ENCODE measurements at regions not wholly inside any gene's neighbourhood (a gene's known extent, or its start where the extent isn't known, plus 50 kb on each side); places are given as distances from the start of the nearest gene placed in this dataset.

DNA sequence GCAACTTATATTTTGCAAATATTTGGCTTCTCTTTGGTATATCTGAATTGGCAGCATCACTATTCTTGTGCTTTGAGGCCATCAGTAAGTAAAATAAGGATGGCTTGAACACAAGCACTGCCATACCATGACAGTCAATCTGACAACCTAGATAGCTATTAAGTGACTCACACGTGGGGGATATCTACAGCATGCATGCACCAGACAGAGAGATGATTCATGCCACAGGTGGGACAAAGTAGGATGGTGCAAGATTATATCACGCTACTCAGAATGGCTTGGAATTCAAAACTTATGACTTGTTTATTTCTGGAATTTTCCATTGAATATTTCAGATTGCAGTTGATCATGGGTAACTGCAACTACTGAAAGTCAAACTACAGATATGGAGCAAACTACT lies 675.6 kb upstream of the MDGA2 start:
- H3K27ac Mint-ChIP-seq, result no peak overlapping the region
- Histone ChIP-seq H2AFZ (ENCODE audit: low read length) (no peak overlapping the region), H3K27me3 (ENCODE audit: insufficient read depth, low read length) (no peaks in the 10 kb centered on the region), H4K8ac (replicated peaks; ENCODE audit: insufficient read length, low read depth, low read length) (no peak overlapping the region), H3K79me2 (ENCODE audit: insufficient read depth, low read length) (no peaks in the 10 kb centered on the region), H2BK120ac (ENCODE audit: low read depth, low read length, poor library complexity, severe bottlenecking) (no peak overlapping the region), H2AK5ac (ENCODE audit: insufficient read length, low read length) (no peak overlapping the region), H2BK5ac (ENCODE audit: insufficient read length, low read length) (no peak overlapping the region), H3K4ac (ENCODE audit: low read depth, low read length) (no peak overlapping the region), H3K56ac (ENCODE audit: insufficient read length, low read depth, low read length) (no peak overlapping the region), H3T11ph (ENCODE audit: low read length) (no peak overlapping the region), H2BK20ac (ENCODE audit: low read depth, low read length, poor library complexity, severe bottlenecking) (no peak overlapping the region), H4K5ac (ENCODE audit: insufficient read length, low read depth, low read length) (no peak overlapping the region), H3K4me1 (ENCODE audit: insufficient read depth, low read length) (no peaks in the 10 kb centered on the region), H3K9me3 (ENCODE audit: control insufficient read depth, low read depth, low read length) (no peaks in the 10 kb centered on the region), H3K79me1 (ENCODE audit: insufficient read depth, low read depth, low read length, poor library complexity, severe bottlenecking) (no peaks in the 10 kb centered on the region), H3K4me2 (ENCODE audit: insufficient read depth, insufficient read length, low read length) (no peak overlapping the region), H2BK12ac (ENCODE audit: insufficient read length, low read depth, low read length) (no peak overlapping the region), H3K14ac (ENCODE audit: insufficient read depth, low read length) (no peak overlapping the region), H3K23me2 (ENCODE audit: insufficient read length, low read depth, low read length, poor library complexity, severe bottlenecking) (no peaks in the 10 kb centered on the region), H2BK15ac (ENCODE audit: low read depth, low read length) (no peak overlapping the region), H3K18ac (ENCODE audit: insufficient read length, low read depth, low read length) (no peak overlapping the region), H3K27ac (ENCODE audit: insufficient read length, low read depth, low read length) (no peak overlapping the region), H3K23ac (ENCODE audit: insufficient read length, low read depth, low read length) (no peak overlapping the region), H3K9ac (ENCODE audit: extremely low read depth, insufficient read length, low read length) (no peak overlapping the region), H4K91ac (ENCODE audit: insufficient read length, low read depth, low read length) (no peak overlapping the region), H4K20me1 (ENCODE audit: control insufficient read depth, insufficient read depth, insufficient read length) (no peaks in the 10 kb centered on the region)
- no CpG with 5 or more reads among the region's 2 CpGs for WGBS (ENCODE audit: extremely low coverage, insufficient read length, low lambda C conversion rate)
- H3K27me3 Mint-ChIP-seq (ENCODE audit: low read depth), result no peaks in the 10 kb centered on the region
- no peaks in the 10 kb centered on the region for H3K4me1 Mint-ChIP-seq
- no peak for DNase-seq
- no peak overlapping the region for H3K4me3 Mint-ChIP-seq
- no peaks in the 10 kb centered on the region for H3K36me3 Mint-ChIP-seq (ENCODE audit: insufficient read depth in 1 of 3, low read depth in 3 of 3)
- H3K9me3 Mint-ChIP-seq, result no peaks in the 10 kb centered on the region
- TF ChIP-seq, protein P1, sequence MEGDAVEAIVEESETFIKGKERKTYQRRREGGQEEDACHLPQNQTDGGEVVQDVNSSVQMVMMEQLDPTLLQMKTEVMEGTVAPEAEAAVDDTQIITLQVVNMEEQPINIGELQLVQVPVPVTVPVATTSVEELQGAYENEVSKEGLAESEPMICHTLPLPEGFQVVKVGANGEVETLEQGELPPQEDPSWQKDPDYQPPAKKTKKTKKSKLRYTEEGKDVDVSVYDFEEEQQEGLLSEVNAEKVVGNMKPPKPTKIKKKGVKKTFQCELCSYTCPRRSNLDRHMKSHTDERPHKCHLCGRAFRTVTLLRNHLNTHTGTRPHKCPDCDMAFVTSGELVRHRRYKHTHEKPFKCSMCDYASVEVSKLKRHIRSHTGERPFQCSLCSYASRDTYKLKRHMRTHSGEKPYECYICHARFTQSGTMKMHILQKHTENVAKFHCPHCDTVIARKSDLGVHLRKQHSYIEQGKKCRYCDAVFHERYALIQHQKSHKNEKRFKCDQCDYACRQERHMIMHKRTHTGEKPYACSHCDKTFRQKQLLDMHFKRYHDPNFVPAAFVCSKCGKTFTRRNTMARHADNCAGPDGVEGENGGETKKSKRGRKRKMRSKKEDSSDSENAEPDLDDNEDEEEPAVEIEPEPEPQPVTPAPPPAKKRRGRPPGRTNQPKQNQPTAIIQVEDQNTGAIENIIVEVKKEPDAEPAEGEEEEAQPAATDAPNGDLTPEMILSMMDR (conservative IDR thresholded peaks at IDR 0.05), result no peak

Data from H9 (cell line).